Smooth muscle cell (in vitro differentiated cells): ENCODE measurements at regions not wholly inside any gene's neighbourhood (a gene's known extent, or its start where the extent isn't known, plus 50 kb on each side); places are given as distances from the start of the nearest gene placed in this dataset.
"Not testable (repeated sequence)": the region's sequence is repeated elsewhere in the genome, so short reads cannot be mapped to it uniquely, and the experiment has no call there.

Experiments used
- DNase-seq: peaks from one replicate; lab custom pipeline; 2025; ENCODE audit not compliant: unreplicated experiment; lab: John Stamatoyannopoulos, UW
- H2AFZ ChIP-seq: fragments of 200-600 bp; sonication (generic); 2 replicates; pipeline ENCODE4 v1.6.0; 2016; ENCODE audit warnings: antibody characterized with exemption, low read depth, mild to moderate bottlenecking
- H3F3A ChIP-seq: fragments of 200-600 bp; sonication (generic); 2 replicates; pipeline ENCODE4 v1.6.0; 2017; ENCODE audit warnings: antibody characterized with exemption, low read depth
- H3K27ac ChIP-seq: fragments of 200-600 bp; sonication (generic); 2 replicates; pipeline ENCODE4 v1.5.1; 2016; ENCODE audit warnings: low read depth, mild to moderate bottlenecking
- H3K27me3 ChIP-seq: fragments of 200-600 bp; sonication (generic); 2 replicates; pipeline ENCODE4 v1.6.1; 2016; ENCODE audit warnings: low read depth, mild to moderate bottlenecking
- H3K36me3 ChIP-seq: fragments of 200-600 bp; sonication (generic); 2 replicates; pipeline ENCODE4 v1.5.1; 2016; ENCODE audit warnings: low read depth
- H3K4me1 ChIP-seq: fragments of 200-600 bp; sonication (generic); 2 replicates; pipeline ENCODE4 v1.5.1; 2016; ENCODE audit warnings: low read depth
- H3K4me2 ChIP-seq: fragments of 200-600 bp; sonication (generic); 2 replicates; pipeline ENCODE4 v1.6.0; 2016; ENCODE audit warnings: mild to moderate bottlenecking
- H3K4me3 ChIP-seq: fragments of 200-600 bp; sonication (generic); 2 replicates; pipeline ENCODE4 v1.5.1; 2016; ENCODE audit warnings: mild to moderate bottlenecking
- H3K79me2 ChIP-seq: fragments of 200-600 bp; sonication (generic); 2 replicates; pipeline ENCODE4 v1.6.0; 2016; ENCODE audit warnings: low read depth, mild to moderate bottlenecking
- H3K9ac ChIP-seq: fragments of 200-600 bp; sonication (generic); 2 replicates; pipeline ENCODE4 v1.6.0; 2016; ENCODE audit warnings: low read depth
- H3K9me3 ChIP-seq: fragments of 200-600 bp; sonication (generic); replicated peaks from 2 replicates; pipeline ENCODE4 v1.5.1; 2016; ENCODE audit warnings: low read depth
- H4K20me1 ChIP-seq: fragments of 200-600 bp; sonication (generic); 2 replicates; pipeline ENCODE4 v1.6.0; 2016; ENCODE audit warnings: low read depth
- WGBS: methylation state at CpG from one replicate; pipeline ENCODE4 v1.1.7; 2016; ENCODE audit warnings: low lambda C conversion rate; 5-methylcytosine and 5-hydroxymethylcytosine counted together
- TF ChIP-seq, protein P1 (sequence below): fragments of 200-600 bp; sonication (generic); IDR thresholded peaks from 2 replicates; pipeline ENCODE4 v1.5.1; 2017; ENCODE audit warnings: borderline replicate concordance, mild to moderate bottlenecking, antibody characterized with exemption; ENCODE audit not compliant: insufficient read depth, poor library complexity, severe bottlenecking

DNA sequence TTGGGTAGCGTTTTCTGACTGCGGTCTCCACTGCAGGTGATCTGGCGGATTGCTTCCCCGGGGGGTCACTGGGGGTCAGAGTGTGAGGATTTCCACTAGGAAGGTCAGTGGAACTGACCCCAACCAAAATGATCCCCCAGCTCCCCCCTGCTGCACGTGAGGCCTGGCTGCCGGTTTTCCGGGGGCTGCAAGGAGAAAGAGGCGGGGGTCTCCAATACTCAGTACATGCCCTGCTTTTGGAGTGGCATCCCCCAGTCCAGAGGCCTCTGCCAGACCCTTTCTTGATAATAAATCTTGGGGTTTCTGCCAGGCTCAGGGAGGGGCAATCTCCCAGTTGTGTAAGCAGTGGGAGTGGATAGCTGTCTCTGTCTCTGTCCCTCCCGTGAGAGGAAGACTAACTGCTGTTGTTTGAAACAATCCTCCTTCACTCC lies 71.5 kb upstream of the RTL6 start:
- WGBS = 92% methylated on average over 9 of the region's 9 CpGs
- H3K27ac ChIP-seq = no peak overlapping the region
- no peak for DNase-seq

DNA sequence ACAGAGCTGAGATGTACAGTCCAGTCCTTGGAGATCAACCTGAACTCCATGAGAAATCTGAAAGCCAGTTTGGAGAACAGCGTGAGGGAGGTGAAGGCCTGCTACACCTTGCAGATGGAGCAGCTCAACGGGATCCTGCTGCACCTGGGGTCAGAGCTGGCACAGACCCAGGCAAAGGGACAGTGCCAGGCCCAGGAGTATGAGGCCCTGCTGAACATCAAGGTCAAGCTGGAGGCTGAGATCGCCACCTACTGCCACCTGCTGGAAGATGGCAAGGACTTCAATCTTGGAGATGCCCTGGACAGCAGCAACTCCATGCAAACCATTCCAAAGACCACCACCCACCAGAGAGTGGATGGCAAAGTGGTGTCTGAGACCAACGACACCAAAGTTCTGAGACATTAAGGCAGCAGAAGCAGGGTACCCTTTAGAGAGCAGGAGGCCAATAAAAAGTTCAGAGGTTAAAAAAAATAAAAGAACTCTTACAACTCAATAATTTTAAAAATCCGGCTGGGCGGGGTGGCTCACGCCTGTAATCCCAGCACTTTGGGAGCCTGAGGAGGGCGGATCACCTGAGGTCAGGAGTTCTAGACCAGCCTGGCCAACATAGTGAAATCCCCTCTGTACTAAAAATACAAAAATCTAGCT lies 69.9 kb upstream of the RTL6 start:
- no peaks in the 10 kb centered on the region for H3K36me3 ChIP-seq
- H3K9ac ChIP-seq = no peak overlapping the region
- TF ChIP-seq, protein P1, sequence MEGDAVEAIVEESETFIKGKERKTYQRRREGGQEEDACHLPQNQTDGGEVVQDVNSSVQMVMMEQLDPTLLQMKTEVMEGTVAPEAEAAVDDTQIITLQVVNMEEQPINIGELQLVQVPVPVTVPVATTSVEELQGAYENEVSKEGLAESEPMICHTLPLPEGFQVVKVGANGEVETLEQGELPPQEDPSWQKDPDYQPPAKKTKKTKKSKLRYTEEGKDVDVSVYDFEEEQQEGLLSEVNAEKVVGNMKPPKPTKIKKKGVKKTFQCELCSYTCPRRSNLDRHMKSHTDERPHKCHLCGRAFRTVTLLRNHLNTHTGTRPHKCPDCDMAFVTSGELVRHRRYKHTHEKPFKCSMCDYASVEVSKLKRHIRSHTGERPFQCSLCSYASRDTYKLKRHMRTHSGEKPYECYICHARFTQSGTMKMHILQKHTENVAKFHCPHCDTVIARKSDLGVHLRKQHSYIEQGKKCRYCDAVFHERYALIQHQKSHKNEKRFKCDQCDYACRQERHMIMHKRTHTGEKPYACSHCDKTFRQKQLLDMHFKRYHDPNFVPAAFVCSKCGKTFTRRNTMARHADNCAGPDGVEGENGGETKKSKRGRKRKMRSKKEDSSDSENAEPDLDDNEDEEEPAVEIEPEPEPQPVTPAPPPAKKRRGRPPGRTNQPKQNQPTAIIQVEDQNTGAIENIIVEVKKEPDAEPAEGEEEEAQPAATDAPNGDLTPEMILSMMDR = peak; percentile 50
- H3K27me3 ChIP-seq = no peaks in the 10 kb centered on the region
- no peak for DNase-seq
- H3F3A ChIP-seq = no peaks in the 10 kb centered on the region
- no peak overlapping the region for H3K27ac ChIP-seq
- 63% methylated on average over 8 of the region's 8 CpGs for WGBS
- H2AFZ ChIP-seq = no peak overlapping the region
- peaks cover 15% of the 10 kb centered on the region for H3K9me3 ChIP-seq
- no peak overlapping the region for H3K4me2 ChIP-seq
- H3K4me1 ChIP-seq = no peaks in the 10 kb centered on the region
- no peaks in the 10 kb centered on the region for H4K20me1 ChIP-seq
- H3K4me3 ChIP-seq = no peak overlapping the region
- no peaks in the 10 kb centered on the region for H3K79me2 ChIP-seq

More for the DNA sequence above, 71.5 kb upstream of the RTL6 start:
- Histone ChIP-seq H3F3A (no peaks in the 10 kb centered on the region), H2AFZ (no peak overlapping the region), H3K9ac (no peak overlapping the region), H3K79me2 (no peaks in the 10 kb centered on the region), H3K27me3 (no peaks in the 10 kb centered on the region), H4K20me1 (no peaks in the 10 kb centered on the region), H3K9me3 (peaks cover under 1% of the 10 kb centered on the region), H3K36me3 (no peaks in the 10 kb centered on the region), H3K4me2 (no peak overlapping the region), H3K4me1 (no peaks in the 10 kb centered on the region), H3K4me3 (no peak overlapping the region)
- TF ChIP-seq, protein P1 = no peak

DNA sequence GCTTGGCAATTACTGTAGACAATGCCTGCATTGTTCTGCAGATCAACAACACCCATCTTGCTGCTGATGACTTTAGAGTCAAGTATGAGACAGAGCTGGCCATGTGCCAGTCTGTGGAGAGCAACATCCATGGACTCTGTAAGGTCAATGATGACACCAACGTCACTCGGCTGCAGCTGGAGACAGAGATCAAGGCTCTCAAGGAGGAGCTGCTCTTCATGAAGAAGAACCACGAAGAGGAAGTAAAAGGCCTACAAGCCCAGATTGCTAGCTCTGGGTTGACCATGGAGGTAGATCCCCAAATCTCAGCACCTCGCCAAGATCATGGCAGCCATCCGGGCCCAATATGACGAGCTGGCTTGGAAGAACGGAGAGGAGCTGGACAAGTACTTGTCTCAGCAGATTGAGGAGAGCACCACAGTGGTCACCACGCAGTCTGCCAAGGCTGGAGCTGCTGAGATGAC lies 69.4 kb upstream of the RTL6 start:
- not testable (repeated sequence) for H4K20me1 ChIP-seq, DNase-seq, H3K27ac ChIP-seq, H3K4me2 ChIP-seq, H3F3A ChIP-seq, H3K4me1 ChIP-seq, H3K4me3 ChIP-seq, H3K36me3 ChIP-seq, H3K79me2 ChIP-seq, H3K27me3 ChIP-seq, H3K9ac ChIP-seq, H2AFZ ChIP-seq
- WGBS = 88% methylated on average over 8 of the region's 8 CpGs
- H3K9me3 ChIP-seq = peaks cover 15% of the 10 kb centered on the region

DNA sequence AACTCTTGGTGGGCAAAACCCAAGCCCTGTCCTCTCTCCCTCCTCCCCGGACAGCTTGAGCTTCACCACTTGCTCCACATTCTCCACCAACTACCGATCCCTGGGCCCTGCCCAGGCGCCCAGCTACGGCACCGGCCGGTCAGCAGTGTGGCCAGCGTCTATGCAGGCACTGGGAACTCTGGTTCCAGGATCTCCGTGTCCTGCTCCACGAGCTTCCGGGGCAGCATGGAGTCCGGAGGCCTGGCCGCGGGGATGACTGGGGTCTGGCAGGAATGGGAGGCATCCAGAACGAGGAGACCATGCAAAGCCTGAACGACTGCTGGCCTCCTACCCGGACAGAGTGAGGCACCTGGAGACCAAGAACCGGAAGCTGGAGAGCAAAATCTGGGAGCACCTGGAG lies 68.9 kb upstream of the RTL6 start:
- Histone ChIP-seq H2AFZ (no peak overlapping the region), H3K9me3 (peaks cover 15% of the 10 kb centered on the region), H3K4me2 (no peak overlapping the region), H3K36me3 (no peaks in the 10 kb centered on the region), H3F3A (no peaks in the 10 kb centered on the region), H3K79me2 (no peaks in the 10 kb centered on the region), H4K20me1 (no peaks in the 10 kb centered on the region), H3K27me3 (no peaks in the 10 kb centered on the region), H3K4me1 (no peaks in the 10 kb centered on the region), H3K9ac (no peak overlapping the region), H3K4me3 (no peak overlapping the region), H3K27ac (no peak overlapping the region)
- no peak for DNase-seq
- TF ChIP-seq, protein P1 = no peak
- WGBS = 90% methylated on average over 17 of the region's 17 CpGs

DNA sequence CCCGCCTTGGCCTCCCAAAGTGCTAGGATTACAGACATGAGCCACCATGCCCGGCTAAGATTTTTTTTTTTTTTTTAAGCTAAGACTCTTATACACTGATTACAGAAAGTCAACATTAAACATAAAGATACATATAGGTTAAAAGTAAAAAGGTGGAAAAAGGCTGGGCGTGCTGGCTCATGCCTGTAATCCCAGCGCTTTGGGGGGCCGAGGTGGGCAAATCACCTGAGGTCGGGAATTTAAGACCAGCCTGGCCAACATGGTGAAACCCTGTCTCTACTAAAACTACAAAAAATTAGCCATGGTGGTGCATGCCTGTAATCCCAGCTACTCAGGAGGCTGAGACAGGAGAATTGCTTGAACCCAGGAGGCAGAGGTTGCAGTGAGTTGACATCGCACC lies 64.6 kb upstream of the RTL6 start:
- not testable (repeated sequence) for H3F3A ChIP-seq, H3K36me3 ChIP-seq, H4K20me1 ChIP-seq, H3K79me2 ChIP-seq, DNase-seq, H3K27me3 ChIP-seq, H3K9ac ChIP-seq, H3K4me1 ChIP-seq, H3K27ac ChIP-seq, H2AFZ ChIP-seq, H3K4me2 ChIP-seq, H3K4me3 ChIP-seq
- H3K9me3 ChIP-seq = peaks cover 15% of the 10 kb centered on the region
- WGBS = 91% methylated on average over 7 of the region's 7 CpGs
